ENCODE measurements at regions not wholly inside any gene's neighbourhood (a gene's known extent, or its start where the extent isn't known, plus 50 kb on each side); places are given as distances from the start of the nearest gene placed in this dataset.
A peak's percentile ranks its signal among the peaks of the same experiment; 100 is the strongest.
"Not testable (repeated sequence)": the region's sequence is repeated elsewhere in the genome, so short reads cannot be mapped to it uniquely, and the experiment has no call there.

DNA sequence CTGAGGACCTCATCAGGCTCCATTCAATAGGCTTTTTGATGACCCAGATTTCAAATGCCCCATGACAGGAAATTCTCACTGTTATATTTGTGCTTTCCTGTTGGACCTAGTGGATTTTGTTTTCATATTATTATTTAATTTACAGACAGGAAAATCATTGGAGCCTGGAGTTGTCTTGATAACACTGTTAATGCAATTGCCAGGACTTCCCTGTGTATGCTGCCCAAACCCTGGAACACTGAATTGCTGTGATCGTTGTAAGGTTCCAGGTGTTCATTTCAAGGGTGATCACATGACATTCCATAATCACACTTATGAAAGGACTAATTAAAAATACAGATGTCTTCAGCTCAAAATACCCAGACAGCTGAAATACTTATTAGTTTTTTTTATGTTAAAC, 783.2 kb downstream of the DHX35 start:
- Histone ChIP-seq H3K4me2 (no peak overlapping the region), H3K36me3 (ENCODE audit: low read depth) (no peaks in the 10 kb centered on the region), H3K9me3 (ENCODE audit: insufficient read depth, low read depth) (no peaks in the 10 kb centered on the region), H3K4me3 (no peak overlapping the region), H3K79me2 (ENCODE audit: low read depth) (no peaks in the 10 kb centered on the region), H3K27ac (no peak overlapping the region), H3K4me1 (replicated peaks; ENCODE audit: insufficient read depth) (no peaks in the 10 kb centered on the region), H3F3A (ENCODE audit: insufficient read depth, low read depth) (no peaks in the 10 kb centered on the region), H4K20me1 (ENCODE audit: insufficient read depth) (no peaks in the 10 kb centered on the region), H2AFZ (no peak overlapping the region), H3K27me3 (ENCODE audit: insufficient read depth, low read depth) (no peaks in the 10 kb centered on the region), H3K9me2 (ENCODE audit: insufficient read depth) (no peaks in the 10 kb centered on the region)
- ChIA-PET CTCF (no interaction called here), POLR2A (ENCODE audit: unreplicated experiment) (no interaction called here)
- intact Hi-C loops (cut with micrococcal nuclease; ENCODE audit: unreplicated experiment): no loop called here
- TF ChIP-seq, protein P1, sequence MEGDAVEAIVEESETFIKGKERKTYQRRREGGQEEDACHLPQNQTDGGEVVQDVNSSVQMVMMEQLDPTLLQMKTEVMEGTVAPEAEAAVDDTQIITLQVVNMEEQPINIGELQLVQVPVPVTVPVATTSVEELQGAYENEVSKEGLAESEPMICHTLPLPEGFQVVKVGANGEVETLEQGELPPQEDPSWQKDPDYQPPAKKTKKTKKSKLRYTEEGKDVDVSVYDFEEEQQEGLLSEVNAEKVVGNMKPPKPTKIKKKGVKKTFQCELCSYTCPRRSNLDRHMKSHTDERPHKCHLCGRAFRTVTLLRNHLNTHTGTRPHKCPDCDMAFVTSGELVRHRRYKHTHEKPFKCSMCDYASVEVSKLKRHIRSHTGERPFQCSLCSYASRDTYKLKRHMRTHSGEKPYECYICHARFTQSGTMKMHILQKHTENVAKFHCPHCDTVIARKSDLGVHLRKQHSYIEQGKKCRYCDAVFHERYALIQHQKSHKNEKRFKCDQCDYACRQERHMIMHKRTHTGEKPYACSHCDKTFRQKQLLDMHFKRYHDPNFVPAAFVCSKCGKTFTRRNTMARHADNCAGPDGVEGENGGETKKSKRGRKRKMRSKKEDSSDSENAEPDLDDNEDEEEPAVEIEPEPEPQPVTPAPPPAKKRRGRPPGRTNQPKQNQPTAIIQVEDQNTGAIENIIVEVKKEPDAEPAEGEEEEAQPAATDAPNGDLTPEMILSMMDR (conservative IDR thresholded peaks at IDR 0.05): no peak
- no TSS peak for BruUV-seq (replicated peaks)
- peak in 1 of 2 experiments; percentile 19 for DNase-seq

DNA sequence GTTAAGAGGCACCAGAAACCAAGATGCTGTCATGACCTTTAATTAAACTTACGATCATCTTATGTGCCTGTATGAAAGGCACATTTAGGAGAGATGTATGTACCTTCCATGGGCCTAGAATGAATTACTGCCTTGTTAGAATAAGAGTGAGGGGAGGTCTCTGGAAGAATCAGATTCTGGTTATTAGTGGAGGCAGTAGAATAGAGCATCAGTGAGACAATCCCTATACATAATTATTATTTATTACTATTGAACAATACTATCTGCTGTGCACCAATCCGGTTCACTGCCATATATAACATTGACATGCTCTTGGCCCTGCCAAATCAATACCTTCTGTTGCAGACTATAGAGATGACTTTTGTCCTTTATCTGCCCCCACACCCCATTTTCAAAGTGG, 776.5 kb downstream of the DHX35 start:
- Histone ChIP-seq H2AFZ (no peak overlapping the region), H3K9me2 (ENCODE audit: insufficient read depth) (no peaks in the 10 kb centered on the region), H3F3A (ENCODE audit: insufficient read depth, low read depth) (no peaks in the 10 kb centered on the region), H3K4me1 (replicated peaks; ENCODE audit: insufficient read depth) (no peaks in the 10 kb centered on the region), H3K9me3 (ENCODE audit: insufficient read depth, low read depth) (no peaks in the 10 kb centered on the region), H3K27me3 (ENCODE audit: insufficient read depth, low read depth) (no peaks in the 10 kb centered on the region), H4K20me1 (ENCODE audit: insufficient read depth) (no peaks in the 10 kb centered on the region), H3K27ac (no peak overlapping the region), H3K4me2 (no peak overlapping the region), H3K4me3 (no peak overlapping the region), H3K36me3 (ENCODE audit: low read depth) (no peaks in the 10 kb centered on the region), H3K79me2 (ENCODE audit: low read depth) (no peaks in the 10 kb centered on the region)
- no TSS peak for BruUV-seq (replicated peaks)
- intact Hi-C loops (cut with micrococcal nuclease; ENCODE audit: unreplicated experiment): no loop called here
- no peak for DNase-seq
- ChIA-PET CTCF (no interaction called here), POLR2A (ENCODE audit: unreplicated experiment) (no interaction called here)
- no peak for TF ChIP-seq EZH2 (IDR thresholded peaks at IDR 0.05; ENCODE audit: low read depth)
- TF ChIP-seq, protein P1 (conservative IDR thresholded peaks at IDR 0.05): no peak

DNA sequence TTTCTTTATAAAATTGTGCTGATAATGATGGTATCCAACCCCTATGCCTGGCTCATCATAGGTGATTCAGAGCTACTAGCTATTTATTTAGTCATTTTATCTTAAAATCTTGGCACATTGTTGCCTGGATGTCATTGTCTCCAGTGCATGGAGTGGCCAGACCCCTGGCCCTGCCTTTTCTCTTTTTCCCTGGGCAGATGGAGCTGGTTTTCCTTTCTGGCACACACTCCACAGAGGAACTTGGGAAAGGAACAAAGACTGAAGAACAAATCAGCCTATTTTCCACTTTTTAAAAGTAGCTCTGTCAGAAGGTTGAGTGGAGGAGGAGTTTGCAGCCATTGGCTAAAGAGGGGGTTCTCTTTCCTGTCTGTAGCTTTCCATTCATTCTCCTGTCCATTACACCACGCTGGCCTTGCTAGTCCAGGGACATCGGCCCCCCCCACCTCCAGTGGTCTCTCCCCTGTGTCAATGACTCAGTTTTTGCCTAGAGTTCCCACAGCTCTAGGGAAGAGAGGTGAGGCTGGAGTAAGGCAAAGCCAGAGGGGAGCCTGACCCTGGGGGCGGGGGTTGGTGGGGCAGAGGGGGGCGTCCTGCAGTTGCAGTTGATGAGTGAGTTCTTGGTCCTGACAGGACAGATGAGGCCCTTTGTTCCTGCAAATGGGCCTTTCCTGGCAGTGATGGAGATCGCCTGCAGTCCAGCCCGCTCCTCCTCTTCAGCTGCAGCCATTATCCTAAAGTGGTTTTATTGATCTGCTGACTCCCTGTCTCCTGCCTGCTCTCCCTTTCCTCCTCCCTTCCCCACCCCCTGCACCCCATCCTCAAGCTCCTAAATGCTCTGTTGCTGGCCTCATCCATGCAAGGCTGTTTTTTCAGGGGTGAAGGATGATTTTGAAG, 774.5 kb downstream of the DHX35 start:
- Histone ChIP-seq H4K20me1 (ENCODE audit: insufficient read depth) (no peaks in the 10 kb centered on the region), H3K9me3 (ENCODE audit: insufficient read depth, low read depth) (no peaks in the 10 kb centered on the region), H3K4me2 (no peak overlapping the region), H3K4me1 (replicated peaks; ENCODE audit: insufficient read depth) (no peaks in the 10 kb centered on the region), H3K4me3 (no peak overlapping the region), H3K79me2 (ENCODE audit: low read depth) (no peaks in the 10 kb centered on the region), H3K27ac (no peak overlapping the region), H3K9me2 (ENCODE audit: insufficient read depth) (no peaks in the 10 kb centered on the region), H3F3A (ENCODE audit: insufficient read depth, low read depth) (no peaks in the 10 kb centered on the region), H3K27me3 (ENCODE audit: insufficient read depth, low read depth) (no peaks in the 10 kb centered on the region), H3K36me3 (ENCODE audit: low read depth) (no peaks in the 10 kb centered on the region), H2AFZ (no peak overlapping the region)
- ChIA-PET CTCF (interaction anchor here (0.5 kb wide), 1 partner anchor 1129 kb away, joined by 3 read pairs; no protein-coding TSS in a partner anchor), POLR2A (ENCODE audit: unreplicated experiment) (no interaction called here)
- intact Hi-C loops (cut with micrococcal nuclease; ENCODE audit: unreplicated experiment): no loop called here
- TF ChIP-seq, protein P1 (conservative IDR thresholded peaks at IDR 0.05): no peak
- TF ChIP-seq EZH2 (IDR thresholded peaks at IDR 0.05; ENCODE audit: low read depth): no peak
- DNase-seq: no peak
- BruUV-seq (replicated peaks): no TSS peak

DNA sequence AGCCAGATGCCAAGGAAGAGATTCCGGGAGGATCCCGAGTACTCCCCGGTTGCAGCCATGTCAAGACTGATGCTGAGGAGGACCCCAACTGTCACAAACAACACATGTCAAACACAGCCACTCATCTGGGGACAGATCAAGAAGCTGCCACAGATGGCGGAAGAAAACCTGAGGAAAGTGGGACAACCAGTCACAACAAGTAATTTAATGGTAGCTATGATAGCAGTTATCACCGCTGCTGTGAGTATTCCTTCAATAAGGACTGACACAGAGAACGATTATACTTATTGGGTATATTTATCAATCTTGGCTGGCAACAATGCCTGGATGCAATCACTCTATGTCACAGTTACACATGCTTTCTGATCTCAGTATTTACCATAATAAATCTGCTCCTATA, 763.4 kb downstream of the DHX35 start:
- H3K27ac ChIP-seq; intact Hi-C loops (cut with micrococcal nuclease; ENCODE audit: unreplicated experiment); H3K79me2 ChIP-seq (ENCODE audit: low read depth); H3K4me1 ChIP-seq (replicated peaks; ENCODE audit: insufficient read depth); CTCF ChIA-PET; H3K4me2 ChIP-seq; H2AFZ ChIP-seq; H3F3A ChIP-seq (ENCODE audit: insufficient read depth, low read depth); H3K27me3 ChIP-seq (ENCODE audit: insufficient read depth, low read depth); H3K9me2 ChIP-seq (ENCODE audit: insufficient read depth); H3K9me3 ChIP-seq (ENCODE audit: insufficient read depth, low read depth); BruUV-seq (replicated peaks); POLR2A ChIA-PET (ENCODE audit: unreplicated experiment); H4K20me1 ChIP-seq (ENCODE audit: insufficient read depth); H3K4me3 ChIP-seq; DNase-seq; H3K36me3 ChIP-seq (ENCODE audit: low read depth): not testable (repeated sequence)
